GM19372 (cell line): ENCODE measurements at regions not wholly inside any gene's neighbourhood (a gene's known extent, or its start where the extent isn't known, plus 50 kb on each side); places are given as distances from the start of the nearest gene placed in this dataset.

Source experiments
- ATAC-seq: cut with Tn5 transposase; IDR thresholded peaks from one replicate; pipeline ENCODE4 v1.9.1; 2021; ENCODE audit warnings: mild to moderate bottlenecking, low read depth, moderate library complexity; ENCODE audit not compliant: unreplicated experiment

DNA sequence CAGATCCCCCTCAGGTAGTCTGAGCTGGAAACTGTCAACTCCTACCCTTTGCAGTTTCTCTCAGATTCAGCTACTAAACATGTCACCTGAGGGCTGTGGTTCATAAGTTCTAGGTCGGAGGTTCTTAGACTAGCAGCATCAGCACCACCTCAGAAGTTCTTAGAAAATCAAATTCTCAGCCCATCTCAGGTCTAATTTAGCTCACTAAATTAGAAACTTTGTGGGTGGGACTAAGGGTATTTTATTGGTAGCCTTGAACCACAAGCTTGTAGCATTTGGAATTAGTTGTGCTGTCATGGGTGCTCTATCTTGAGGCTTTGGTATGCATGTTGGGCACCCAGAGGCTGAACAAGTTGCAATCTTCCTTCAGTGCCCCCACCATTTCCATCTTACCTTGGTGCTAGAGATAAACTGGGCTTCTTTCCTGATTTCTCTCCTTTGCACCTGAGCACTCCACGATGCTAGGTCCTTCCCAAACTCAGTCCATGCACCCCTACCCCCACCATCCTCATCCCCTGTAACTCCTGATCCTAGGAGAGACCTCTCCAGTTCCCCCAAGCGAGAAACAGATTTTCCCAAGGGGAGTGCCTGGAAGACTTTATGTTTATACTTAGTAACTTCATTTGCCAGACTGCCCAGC is 54.2 kb downstream of the S1PR1 start:
- ATAC-seq: no peak

DNA sequence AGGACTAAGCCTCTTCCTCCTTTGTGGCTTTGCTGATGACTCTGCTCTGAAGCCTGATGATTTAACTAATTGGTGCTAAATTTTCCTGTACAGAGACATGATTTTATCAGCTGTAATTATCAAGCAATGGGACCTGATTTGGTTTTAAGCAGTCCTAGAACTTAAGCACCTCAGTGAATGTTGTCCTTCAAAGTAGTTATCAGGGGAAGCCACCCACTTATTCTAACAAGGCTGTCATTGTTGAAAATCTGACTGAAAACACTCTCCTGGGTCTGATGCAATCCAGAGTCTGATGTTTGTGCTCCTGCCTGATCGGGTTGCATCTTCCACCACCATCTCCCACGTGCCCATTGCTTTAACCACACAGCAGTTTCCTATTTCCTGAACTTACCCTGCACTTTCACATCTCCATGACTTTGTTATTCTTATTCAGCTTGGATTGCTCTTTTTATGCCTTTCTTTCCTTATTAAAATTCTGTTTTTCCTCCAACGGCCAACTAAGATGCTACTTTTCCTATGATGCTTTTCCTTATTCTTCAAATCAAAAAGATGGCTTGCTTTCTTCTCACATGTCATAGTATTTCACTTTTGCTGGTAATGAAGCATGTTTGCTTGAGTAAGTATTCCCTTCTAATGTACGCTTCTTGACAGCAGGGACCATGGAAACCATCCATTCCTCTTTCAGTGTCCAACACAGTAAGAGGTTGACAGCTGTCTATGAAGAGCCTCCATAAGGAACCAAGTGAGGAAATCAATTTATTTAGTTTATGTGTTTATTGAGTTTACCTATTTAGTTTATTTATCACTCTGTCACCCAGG is 55.0 kb downstream of the S1PR1 start:
- no peak for ATAC-seq

GRCh38 chr1:101293461-101294051 is 56.7 kb downstream of the S1PR1 start:
- ATAC-seq: peak; percentile 55

DNA sequence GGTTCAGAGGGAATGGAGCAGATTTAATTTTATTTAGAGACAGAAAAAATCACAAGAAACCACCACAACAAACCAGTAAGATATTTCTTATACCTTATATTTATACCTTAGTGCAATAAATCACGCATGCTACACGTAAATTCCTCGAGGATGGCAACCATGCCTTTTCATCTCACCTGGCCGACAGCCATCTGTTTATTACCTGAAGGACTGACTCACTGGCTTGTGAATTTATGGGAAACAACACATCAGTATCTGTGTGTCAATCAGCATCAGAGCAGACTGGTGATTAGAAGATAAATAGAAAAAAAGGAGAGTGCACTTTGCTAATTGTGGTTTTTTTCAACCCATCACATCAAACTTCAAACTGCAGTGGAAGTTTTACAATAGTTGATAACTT is 58.4 kb downstream of the S1PR1 start:
- ATAC-seq: no peak

DNA sequence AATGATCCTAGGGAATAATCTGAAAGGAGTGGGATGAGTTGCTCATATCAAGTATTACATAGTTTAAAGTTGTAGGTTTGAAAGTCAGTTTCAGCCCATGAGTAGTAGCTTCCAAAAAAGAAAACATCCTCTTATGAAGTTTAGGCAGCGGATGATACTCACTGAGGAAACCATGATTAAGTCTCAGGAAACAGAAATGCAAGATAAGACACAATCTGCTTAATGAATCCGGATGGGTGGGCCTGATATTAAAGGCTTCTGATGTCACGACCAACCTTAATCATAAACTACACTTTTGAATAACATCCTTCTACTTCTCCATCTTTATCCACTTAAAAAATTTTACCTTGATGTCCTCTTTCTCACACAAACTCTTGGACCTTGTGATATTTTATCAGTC is 61.8 kb downstream of the S1PR1 start:
- ATAC-seq: no peak

- no peak for ATAC-seq
Observed at GRCh38 chr1:101299141-101299540, 62.3 kb downstream of the S1PR1 start.

GRCh38 chr1:101299710-101300109 is 62.9 kb downstream of the S1PR1 start:
- no peak for ATAC-seq

GRCh38 chr1:101300916-101301315 is 64.1 kb downstream of the S1PR1 start:
- no peak for ATAC-seq

DNA sequence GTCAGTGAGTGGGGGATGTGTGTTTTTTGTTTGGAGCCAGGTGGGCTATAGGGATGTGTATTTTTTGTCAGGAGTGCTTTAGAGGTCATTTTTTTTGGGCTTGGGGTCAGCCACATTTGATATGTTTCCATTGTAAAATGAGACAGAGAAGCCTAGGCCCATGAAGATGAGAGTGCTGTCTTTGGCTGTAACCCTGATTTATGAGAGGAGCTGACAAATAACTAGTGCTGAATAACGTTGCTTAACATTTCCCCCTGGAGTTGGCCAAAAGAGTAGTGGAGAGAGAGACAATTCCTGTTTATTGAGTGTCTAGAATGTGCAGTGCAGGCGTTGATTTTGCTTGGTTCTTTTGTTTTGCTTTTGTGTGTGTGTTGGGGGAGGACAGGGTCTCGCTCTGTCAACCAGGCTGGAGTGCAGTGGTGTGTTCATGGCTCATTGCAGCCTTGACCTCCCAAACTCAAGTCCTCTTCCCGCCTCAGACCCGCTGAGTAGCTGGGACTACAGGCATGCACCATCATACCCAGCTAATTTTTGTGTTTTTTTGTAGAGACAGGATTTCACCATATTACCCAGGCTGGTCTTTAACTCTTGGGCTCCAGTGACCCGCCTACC is 64.7 kb downstream of the S1PR1 start:
- ATAC-seq: no peak

DNA sequence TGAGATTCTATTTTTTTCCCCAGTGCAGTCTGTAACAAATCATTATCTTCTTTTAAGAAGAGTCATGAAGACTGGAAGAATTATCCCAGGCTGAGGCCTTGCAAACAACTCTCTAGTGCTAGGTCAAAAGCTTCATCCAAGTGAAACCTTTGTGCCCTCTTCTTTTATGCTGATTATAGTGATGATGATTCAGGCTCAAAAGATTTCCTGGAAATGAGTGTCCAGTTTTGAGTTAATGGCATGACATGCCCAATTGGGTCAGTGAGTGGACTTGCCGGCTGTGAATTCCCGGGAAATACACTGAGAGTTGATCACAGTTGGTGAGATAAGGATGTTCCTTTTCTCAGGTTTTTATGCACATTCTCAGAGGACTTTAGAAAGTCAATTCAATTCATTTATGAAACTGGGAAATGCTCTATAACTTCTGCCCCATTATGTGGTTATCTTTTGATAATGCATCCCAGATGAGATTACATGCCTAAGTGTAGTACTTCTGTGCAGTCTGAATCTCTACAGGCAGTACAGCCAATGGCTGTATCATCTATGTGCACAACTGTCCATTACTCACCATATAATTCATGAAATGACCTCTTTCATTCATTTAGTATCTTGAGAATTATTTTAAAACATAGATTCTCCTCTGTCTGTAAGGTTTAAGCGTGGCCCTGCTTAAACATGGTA is 66.2 kb downstream of the S1PR1 start:
- ATAC-seq: no peak

DNA sequence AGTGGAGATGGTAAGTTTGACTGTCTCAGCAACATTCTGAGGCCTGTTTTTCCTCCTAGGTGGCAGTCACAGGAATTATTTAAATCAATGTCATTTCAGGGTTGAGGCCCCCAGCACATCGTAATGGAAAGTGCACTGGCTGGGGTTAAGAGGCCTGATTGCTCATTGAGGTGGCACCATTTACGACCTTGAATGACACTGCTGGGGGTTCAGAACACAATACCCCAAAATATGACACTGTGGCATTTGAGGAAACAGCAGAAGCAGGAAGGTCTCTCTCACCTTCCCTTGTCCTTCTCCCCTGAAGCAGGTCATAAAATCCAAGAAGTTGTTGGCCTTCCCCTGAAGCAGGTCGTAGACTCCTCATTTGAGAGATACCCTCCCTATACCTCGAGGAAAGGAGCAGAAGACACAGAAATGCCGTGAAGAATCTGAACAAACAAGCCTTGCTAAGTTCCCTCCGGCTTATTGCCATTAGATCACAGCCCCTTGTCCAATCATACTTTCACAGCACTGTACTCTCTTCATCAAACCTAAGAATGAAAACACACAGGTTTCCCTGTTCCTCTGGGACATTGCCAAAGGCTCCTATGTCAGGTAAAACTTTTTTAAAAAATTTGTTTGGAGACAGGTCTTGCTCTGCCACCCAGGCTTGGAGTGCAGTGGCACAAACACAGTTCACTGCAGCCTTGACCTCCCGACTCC is 71.3 kb downstream of the S1PR1 start:
- ATAC-seq: no peak

DNA sequence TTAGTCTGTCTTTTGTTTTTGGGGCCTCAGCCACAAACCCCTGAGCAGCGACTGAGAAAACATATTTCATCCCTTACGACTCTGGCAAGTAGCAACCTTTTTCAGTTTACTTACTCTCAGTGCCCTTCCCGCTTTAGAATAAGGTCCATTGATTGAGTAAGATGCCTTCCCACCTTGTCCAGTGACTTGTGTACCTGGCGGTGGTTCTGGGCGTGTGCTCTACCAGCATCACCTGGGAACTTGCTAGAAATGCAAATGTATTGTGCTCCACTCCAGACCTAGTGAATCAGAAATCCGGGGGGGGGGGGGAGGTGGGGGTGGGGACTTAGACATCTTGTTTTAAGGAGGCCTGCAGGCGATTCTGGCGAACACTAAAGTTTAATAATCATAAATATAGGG is 72.1 kb downstream of the S1PR1 start:
- ATAC-seq: no peak

DNA sequence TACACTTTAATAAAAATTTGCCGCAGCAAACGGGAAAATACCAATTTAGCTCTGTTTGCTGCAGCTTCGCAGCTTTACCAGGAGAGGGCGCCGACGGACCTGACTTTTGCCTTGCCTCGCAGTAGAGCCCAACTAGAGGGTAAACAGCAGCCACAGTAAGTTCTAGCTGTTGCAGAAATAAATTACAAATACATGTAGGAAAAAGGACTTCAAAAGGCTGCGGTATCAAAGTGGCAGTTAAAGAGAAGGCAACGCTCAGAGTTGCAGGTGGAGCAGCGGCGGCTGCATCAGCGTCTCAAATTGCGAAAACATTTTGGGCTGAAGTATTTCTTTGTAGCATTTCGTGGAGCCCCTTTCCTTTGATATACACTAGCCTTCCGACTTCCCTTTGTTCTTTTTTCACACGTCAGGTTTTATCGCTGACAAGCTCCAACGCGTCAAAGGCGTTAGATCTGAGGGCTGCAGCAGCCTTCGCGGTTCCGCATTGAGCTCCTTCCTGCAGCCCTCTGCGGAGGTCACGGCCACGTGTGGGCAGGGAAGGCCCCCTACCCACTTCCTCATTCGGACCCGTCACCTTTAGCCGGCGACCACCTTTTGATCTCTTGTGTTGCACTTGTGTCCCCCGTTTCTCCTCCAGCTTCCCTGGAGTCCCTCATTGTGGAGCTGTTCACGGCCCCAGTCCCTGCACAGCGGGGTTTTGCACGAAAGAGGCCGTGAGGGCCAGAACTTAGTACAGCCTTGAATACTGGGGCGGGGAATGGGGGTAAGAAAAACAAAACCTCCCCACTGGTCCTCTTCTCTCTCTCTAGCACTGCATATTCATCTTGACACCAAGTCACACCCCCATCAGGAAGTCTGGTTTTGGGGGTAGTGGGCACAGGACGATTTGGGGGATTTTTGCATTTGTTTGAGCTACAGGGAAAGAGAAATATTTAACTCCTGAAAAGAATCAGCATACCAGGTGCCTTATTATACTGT is 72.8 kb downstream of the S1PR1 start:
- peak; percentile 44 for ATAC-seq

DNA sequence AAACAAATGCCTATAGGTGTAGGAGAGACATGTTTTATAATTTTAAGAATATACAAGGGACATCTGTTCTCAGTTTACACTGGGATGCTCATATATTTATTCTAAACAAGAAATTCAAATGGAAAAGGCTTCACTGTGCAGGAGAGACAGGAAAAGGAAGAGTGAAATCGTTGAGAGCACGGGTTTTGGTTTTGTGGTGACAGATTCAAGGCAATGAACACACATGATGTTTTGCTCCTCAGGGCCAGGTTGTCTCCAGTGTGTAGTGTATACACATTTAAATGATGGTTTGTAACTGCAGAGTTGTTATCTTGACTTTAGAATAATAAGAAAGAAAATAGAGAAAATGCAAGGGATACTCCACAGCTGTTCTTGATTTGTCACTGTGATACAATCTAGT is 73.7 kb downstream of the S1PR1 start:
- ATAC-seq: no peak

- no peak for ATAC-seq
Observed at GRCh38 chr1:101311146-101311920, 74.5 kb downstream of the S1PR1 start.

DNA sequence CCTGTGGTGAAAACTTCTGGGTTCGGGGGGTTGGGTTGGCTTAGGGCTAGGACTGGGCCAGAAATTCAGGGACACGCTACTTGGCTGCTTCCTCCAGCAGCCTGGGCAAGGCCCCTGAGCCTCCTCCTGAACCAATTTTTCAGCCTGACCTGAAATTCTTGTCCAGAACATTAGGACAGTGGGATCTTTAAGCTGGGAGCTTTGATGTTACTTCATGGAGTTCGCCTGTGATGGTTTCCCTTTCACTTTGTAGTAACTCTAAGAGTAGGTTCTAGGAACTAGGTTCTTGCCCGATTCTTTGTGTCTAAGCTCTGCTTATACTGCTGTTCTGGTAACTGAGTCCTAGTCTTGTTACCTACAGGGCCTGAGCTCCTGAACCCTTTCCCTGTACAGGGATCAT is 75.3 kb downstream of the S1PR1 start:
- ATAC-seq: no peak

DNA sequence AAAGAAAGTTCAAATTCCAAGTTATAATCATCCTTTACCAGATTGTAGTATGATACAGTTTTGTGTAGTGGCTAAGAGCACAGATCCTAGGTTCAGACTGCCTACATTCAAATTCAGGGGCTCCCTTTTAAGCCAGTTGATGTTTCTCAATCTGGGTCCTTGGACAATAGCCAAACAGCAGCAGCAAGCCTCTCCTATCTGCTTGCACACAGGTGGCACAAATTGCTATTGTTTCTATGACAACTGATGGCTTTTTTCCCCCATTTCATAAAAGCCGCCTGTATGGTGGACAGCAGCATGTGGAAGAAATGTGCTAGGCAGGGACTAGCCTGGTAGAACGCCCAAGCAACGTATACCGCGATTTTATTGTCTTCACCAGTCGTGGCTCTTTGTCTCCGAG is 76.5 kb downstream of the S1PR1 start:
- ATAC-seq: no peak

DNA sequence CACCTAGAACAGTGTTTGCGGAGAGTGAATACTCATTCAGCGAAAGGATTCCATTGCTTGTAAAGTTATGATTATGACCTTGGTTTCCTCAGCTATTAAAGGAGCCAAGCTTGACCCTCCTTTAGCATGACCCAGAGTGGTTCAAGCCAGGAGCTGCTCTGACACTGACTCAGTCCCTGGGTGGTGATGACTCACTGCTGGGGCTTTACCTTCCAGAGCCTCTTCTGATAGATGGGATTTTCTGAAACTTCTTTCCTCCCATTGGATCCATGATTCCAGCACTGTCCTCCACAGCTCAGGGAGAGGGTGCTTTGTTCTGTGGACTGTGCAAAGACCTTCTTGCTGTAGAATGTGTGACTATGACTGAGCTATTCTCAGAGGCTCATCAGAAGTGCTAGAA is 77.4 kb downstream of the S1PR1 start:
- ATAC-seq: no peak
